ENCODE measurements at regions not wholly inside any gene's neighbourhood (a gene's known extent, or its start where the extent isn't known, plus 50 kb on each side); places are given as distances from the start of the nearest gene placed in this dataset.

- ATAC-seq: no peak
- DNase-seq (ENCODE audit: low read depth, low spot score): no peak
- H3K27ac ChIP-seq (ENCODE audit: low read depth, low read length): no peak overlapping the region
- no peak overlapping the region for H3K4me2 ChIP-seq (ENCODE audit: low read length)
- peaks cover 0 to 6% of the 10 kb centered on the region in 2 experiments; a peak in 2 of 4 replicates for H3K4me1 ChIP-seq (ENCODE audit: control insufficient read depth in 1 of 2, insufficient read depth in 2 of 2, low read length in 2 of 2)
- H4K20me1 ChIP-seq (ENCODE audit: insufficient read depth): no peaks in the 10 kb centered on the region; the same call in 1 of the 2 replicates
- intact Hi-C loops (cut with micrococcal nuclease): loop anchor here (5.0 to 10.0 kb wide), 2 partner anchors 881 to 1301 kb away; partner anchors contain the start of genes HOXA9 and OSBPL3
- BruUV-seq (replicated peaks): no TSS peak
- H3K4me3 ChIP-seq (replicated peaks in 1 of 2; ENCODE audit: low read depth in 1 of 2, low read length in 2 of 2): no peak overlapping the region
- H3K27me3 ChIP-seq (ENCODE audit: insufficient read depth, low read length): peaks cover 50% of the 10 kb centered on the region
- H3K36me3 ChIP-seq (ENCODE audit: control insufficient read depth in 1 of 2, insufficient read depth in 2 of 2, low read length in 2 of 2): no peaks in the 10 kb centered on the region
- POLR2A ChIA-PET: no interaction called here
- RAD21 ChIA-PET (ENCODE audit: low non-redundant PET in 1 of 2, low total read pairs in 2 of 2, uncharacterized antibody in 2 of 2, unreplicated experiment in 2 of 2): no interaction called here
- no peak overlapping the region for H2AFZ ChIP-seq (ENCODE audit: low read depth, low read length, poor library complexity, severe bottlenecking)
- no peaks in the 10 kb centered on the region for H3K9me3 ChIP-seq (ENCODE audit: control insufficient read depth in 1 of 2, insufficient read depth in 1 of 2, low read depth in 1 of 2, low read length in 2 of 2)
- TF ChIP-seq RAD21 (IDR thresholded peaks at IDR 0.05; ENCODE audit: low read depth) (no peak), MAX (IDR thresholded peaks at IDR 0.05) (no peak), EZH2 (IDR thresholded peaks at IDR 0.05) (no peak)
- no peak overlapping the region for H3K9ac ChIP-seq (ENCODE audit: low read length)
- H3K79me2 ChIP-seq (ENCODE audit: insufficient read depth, low read length): no peaks in the 10 kb centered on the region
- CTCF ChIA-PET: interaction anchor here (1.1 kb wide), 1 partner anchor 29 kb away, joined by 3 read pairs; no protein-coding TSS in a partner anchor
- H3K9me2 ChIP-seq (ENCODE audit: insufficient read depth): no peaks in the 10 kb centered on the region
These were observed 288.3 kb upstream of the NFE2L3 start for GRCh38 chr7:25863729-25864110.

GRCh38 chr7:25864511-25864910 is 287.5 kb upstream of the NFE2L3 start:
- H3K9ac ChIP-seq (ENCODE audit: low read length): no peak overlapping the region
- no peaks in the 10 kb centered on the region; the same call in 1 of the 2 replicates for H4K20me1 ChIP-seq (ENCODE audit: insufficient read depth)
- H3K9me2 ChIP-seq (ENCODE audit: insufficient read depth): no peaks in the 10 kb centered on the region
- DNase-seq (ENCODE audit: low read depth, low spot score) (no peak), ATAC-seq (no peak)
- intact Hi-C loops (cut with micrococcal nuclease): loop anchor here (5.0 to 10.0 kb wide), 2 partner anchors 882 to 1300 kb away; partner anchors contain the start of genes HOXA9 and OSBPL3
- ChIA-PET CTCF (interaction anchor here (1.1 kb wide), 1 partner anchor 28 kb away, joined by 3 read pairs; no protein-coding TSS in a partner anchor), POLR2A (no interaction called here), RAD21 (ENCODE audit: low non-redundant PET in 1 of 2, low total read pairs in 2 of 2, uncharacterized antibody in 2 of 2, unreplicated experiment in 2 of 2) (no interaction called here)
- H3K79me2 ChIP-seq (ENCODE audit: insufficient read depth, low read length): no peaks in the 10 kb centered on the region
- H2AFZ ChIP-seq (ENCODE audit: low read depth, low read length, poor library complexity, severe bottlenecking): no peak overlapping the region
- H3K27me3 ChIP-seq (ENCODE audit: insufficient read depth, low read length): peaks cover 58% of the 10 kb centered on the region
- BruUV-seq (replicated peaks): no TSS peak
- no peak overlapping the region for H3K4me3 ChIP-seq (replicated peaks in 1 of 2; ENCODE audit: low read depth in 1 of 2, low read length in 2 of 2)
- no peaks in the 10 kb centered on the region for H3K36me3 ChIP-seq (ENCODE audit: control insufficient read depth in 1 of 2, insufficient read depth in 2 of 2, low read length in 2 of 2)
- peaks cover 0 to 6% of the 10 kb centered on the region in 2 experiments; a peak in 2 of 4 replicates for H3K4me1 ChIP-seq (ENCODE audit: control insufficient read depth in 1 of 2, insufficient read depth in 2 of 2, low read length in 2 of 2)
- H3K27ac ChIP-seq (ENCODE audit: low read depth, low read length): no peak overlapping the region
- TF ChIP-seq EZH2phosphoT487 (IDR thresholded peaks at IDR 0.05; ENCODE audit: borderline replicate concordance) (no peak), CBX3 (IDR thresholded peaks at IDR 0.05; ENCODE audit: low read depth) (no peak), JUND (IDR thresholded peaks at IDR 0.05) (no peak), SRF (IDR thresholded peaks at IDR 0.05; ENCODE audit: low read depth) (no peak), SP1 (IDR thresholded peaks at IDR 0.05; ENCODE audit: low read depth) (no peak), ZFX (IDR thresholded peaks at IDR 0.05) (no peak), EZH2 (IDR thresholded peaks at IDR 0.05) (no peak)
- TF ChIP-seq, protein P1, sequence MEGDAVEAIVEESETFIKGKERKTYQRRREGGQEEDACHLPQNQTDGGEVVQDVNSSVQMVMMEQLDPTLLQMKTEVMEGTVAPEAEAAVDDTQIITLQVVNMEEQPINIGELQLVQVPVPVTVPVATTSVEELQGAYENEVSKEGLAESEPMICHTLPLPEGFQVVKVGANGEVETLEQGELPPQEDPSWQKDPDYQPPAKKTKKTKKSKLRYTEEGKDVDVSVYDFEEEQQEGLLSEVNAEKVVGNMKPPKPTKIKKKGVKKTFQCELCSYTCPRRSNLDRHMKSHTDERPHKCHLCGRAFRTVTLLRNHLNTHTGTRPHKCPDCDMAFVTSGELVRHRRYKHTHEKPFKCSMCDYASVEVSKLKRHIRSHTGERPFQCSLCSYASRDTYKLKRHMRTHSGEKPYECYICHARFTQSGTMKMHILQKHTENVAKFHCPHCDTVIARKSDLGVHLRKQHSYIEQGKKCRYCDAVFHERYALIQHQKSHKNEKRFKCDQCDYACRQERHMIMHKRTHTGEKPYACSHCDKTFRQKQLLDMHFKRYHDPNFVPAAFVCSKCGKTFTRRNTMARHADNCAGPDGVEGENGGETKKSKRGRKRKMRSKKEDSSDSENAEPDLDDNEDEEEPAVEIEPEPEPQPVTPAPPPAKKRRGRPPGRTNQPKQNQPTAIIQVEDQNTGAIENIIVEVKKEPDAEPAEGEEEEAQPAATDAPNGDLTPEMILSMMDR (IDR thresholded peaks at IDR 0.05 in 2 of 3, conservative IDR thresholded peaks at IDR 0.05 in 1 of 3; ENCODE audit: borderline replicate concordance in 1 of 3, insufficient read depth in 1 of 3, low read depth in 2 of 3, low read length in 2 of 3): no peak
- no peaks in the 10 kb centered on the region for H3K9me3 ChIP-seq (ENCODE audit: control insufficient read depth in 1 of 2, insufficient read depth in 1 of 2, low read depth in 1 of 2, low read length in 2 of 2)
- no peak overlapping the region for H3K4me2 ChIP-seq (ENCODE audit: low read length)

Measured in HCT116 (cell line).